LNCAP (cell line): ENCODE measurements at regions not wholly inside any gene's neighbourhood (a gene's known extent, or its start where the extent isn't known, plus 50 kb on each side); places are given as distances from the start of the nearest gene placed in this dataset.

Experiments
- TF ChIP-seq, protein P1 (sequence below): fragments of 450-650 bp; IDR thresholded peaks from 2 replicates; pipeline ENCODE4 v1.5.1; 2017; ENCODE audit warnings: mild to moderate bottlenecking

DNA sequence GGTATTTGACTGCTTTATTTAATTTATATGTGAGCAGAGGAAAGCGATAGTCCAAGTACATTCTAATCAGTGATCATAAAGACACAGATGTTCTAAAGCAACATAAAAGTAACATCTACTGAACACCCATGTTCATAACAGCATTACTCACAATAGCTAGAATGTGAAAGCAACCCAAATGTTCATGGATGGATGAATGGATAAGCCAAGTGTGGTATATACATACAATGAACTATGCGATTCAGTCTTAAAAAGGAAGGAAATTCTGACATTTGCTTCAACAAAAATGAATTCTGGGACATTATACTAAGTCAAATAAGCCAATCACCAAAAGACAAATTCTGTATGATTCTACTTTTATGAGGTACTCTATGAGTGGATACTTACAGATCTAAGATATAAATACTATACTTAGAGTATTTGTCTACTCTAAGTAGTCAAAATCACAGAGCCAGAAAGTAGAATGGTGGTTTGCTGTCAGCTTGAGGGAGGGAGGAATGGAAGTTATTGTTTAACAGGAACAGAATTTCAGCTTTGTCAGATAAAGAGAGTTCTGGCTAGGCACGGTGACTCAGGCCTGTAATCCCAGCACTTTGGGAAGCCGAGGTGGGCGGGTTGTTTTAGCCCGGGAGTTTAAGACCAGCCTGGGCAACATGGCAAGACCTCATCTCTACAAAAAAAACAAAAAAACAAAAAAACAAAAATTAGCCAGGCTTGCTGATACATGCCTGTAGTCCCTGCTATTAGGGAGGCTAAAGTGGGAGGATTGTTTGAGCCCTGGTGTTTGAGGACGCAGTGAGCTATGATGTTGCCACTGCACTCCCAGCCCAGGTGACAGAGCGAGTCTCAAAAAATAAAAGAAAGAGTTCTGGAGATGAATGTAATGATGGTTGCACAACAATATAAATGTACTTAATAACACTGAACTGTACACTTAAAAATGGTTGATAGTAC lies 79.7 kb upstream of the ARHGAP29 start:
- TF ChIP-seq, protein P1, sequence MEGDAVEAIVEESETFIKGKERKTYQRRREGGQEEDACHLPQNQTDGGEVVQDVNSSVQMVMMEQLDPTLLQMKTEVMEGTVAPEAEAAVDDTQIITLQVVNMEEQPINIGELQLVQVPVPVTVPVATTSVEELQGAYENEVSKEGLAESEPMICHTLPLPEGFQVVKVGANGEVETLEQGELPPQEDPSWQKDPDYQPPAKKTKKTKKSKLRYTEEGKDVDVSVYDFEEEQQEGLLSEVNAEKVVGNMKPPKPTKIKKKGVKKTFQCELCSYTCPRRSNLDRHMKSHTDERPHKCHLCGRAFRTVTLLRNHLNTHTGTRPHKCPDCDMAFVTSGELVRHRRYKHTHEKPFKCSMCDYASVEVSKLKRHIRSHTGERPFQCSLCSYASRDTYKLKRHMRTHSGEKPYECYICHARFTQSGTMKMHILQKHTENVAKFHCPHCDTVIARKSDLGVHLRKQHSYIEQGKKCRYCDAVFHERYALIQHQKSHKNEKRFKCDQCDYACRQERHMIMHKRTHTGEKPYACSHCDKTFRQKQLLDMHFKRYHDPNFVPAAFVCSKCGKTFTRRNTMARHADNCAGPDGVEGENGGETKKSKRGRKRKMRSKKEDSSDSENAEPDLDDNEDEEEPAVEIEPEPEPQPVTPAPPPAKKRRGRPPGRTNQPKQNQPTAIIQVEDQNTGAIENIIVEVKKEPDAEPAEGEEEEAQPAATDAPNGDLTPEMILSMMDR = no peak

DNA sequence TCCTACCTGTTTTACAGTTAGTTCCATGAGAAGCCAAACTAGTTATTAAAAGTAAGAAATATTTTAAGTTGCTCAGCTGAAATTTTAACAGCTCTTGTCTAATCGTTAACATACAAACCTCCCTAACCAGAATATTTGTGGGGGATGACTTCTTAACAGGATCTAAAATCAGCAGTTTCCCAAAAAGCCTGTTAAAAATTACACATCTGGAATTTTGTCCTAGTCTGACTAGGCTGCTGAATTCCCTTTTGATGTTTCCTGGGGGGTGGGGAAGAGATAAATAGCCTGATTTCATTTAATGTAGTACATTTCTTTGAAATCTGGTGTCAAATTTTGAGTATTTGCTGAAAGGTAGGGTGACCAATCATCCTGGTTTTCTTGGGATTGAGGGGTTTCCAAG lies 78.8 kb upstream of the ARHGAP29 start:
- TF ChIP-seq, protein P1 = no peak

DNA sequence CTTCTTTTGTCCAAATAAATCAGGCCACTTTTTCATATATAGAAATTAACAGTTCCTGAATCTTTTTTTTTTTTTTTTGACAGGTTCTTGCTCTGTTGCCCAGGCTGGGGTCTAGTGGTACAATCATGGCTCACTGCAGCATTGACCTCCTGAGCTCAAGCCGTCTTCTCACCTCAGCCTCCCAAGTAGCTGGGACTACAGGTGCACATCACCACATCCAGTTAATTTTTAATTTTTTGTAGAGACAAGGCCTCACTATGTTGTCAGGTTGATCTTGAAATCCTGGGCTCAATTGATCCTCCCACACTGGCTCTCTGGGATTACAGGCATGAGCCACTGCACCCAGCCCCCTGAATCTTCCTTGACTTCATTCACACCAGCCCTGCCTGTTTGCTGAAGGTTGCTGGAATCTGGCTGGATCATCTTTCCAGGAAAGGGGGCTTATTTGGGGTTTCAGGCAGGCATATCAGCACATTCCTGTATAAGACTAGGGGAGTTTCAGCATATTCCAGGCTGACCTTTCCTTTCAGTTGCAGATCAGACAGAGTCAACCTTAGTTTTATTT lies 78.2 kb upstream of the ARHGAP29 start:
- TF ChIP-seq, protein P1 = no peak

DNA sequence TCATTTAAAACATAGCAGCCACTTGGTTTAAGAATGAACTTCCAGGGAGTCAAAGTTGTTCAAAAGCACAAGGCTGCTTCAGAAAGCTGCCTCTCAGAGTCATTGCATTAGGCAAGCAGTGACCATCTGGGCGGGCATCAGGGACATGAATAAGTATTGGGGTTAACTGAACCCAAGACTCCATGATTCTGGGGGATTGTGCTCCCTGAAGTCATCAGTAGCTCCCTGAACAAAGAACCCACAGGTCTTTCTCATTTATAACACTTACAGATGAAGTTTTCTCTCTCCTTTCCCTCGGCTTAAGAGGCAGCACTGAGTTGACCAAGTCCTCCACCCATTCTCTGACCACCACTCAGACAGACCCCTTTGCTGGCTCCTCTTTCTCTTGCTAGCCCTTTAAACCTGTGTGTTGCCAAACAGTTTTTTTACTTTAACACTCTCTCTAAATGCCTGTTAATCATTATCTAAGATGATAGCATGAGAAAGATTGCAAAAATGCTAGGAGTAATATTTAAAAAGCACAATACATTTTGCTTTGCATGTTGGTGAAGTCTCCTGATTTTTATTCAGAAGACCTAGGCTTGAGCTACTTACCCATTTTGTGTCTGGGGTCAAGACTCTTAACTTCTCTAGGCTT lies 77.0 kb upstream of the ARHGAP29 start:
- TF ChIP-seq, protein P1 = no peak

DNA sequence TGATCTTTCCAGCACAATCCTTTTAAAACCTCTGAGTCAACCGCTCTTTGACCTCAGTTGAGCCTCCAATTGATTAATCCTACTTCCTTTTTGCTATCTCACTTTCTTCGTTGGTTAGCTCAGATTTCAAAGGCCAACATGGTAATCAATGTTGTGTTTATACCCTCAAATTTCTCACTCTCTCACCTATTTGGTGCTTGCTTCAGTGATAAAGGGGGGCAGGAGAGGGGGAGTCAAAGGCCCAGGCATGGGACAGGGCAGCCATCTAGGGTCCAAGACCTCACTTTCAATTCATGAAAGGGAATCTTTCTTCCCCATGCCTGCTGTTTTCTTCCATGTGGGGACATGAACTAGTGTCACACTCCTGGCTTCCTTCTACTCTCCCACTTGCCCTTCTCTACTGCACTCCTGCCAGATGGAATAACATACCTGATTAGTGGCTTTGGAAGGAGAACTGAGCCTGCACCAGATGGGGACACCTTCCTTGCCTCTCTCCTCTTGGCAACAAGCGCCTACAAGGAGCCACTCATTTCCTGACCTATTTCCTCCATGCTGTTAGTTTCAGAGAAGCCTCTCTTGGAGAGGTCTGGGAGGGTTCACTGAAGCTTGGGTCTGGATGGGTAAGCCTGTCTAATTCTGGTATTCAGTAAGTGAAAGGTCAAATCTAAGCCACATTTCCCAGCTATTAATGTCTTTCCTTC lies 73.3 kb upstream of the ARHGAP29 start:
- TF ChIP-seq, protein P1 = no peak

DNA sequence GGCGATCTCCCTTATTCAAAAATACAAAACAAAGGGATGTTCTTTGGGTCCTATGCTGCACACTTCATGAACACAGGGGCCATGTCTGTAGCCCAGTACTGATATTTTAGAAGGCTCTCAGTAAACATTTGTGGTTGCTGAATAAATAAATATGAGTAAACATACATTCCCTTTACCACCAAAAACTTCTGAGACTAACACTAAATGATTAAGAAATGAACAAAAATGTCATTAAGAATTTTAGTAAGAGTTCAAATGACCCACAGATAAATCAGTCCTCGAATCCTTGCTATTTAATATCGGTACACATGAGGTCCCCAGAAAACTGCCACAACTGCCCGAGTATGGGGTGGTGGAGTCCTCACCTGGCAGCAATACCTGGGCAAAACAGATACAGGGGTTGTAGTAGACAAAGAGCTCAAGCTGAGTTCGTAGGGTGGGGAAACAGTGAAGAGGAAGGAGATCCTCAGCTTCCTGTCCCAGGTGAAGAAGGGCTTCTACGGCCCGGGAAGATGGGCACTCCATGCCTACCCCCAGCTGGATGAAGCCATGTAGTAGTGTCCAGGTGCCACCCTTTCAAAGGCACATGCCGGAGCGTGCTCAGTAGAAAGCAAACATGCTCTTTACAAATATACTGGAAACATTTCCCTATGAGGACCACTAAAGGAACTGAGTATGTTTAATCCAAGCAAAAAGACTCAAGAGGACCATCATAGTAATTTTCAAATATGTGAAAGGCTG lies 72.6 kb upstream of the ARHGAP29 start:
- TF ChIP-seq, protein P1 = no peak

DNA sequence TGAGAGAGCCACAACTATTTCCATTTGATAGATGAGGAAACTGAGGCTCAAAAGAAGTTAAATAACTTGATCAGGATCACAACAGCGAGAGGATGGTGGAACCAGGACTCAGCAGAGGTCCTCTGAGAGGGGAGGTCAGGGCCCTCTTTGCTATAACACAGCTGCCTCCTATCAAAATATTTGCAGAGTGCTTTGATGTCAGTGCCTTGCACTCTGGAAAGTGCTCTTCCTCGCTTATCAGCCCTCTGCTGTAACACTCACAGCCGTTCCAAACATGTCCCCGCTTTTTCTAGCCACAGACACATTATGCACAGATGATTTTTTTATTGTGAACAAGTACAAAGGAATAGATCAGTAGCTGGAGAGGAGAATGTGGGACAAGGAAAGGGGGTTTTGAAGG lies 71.8 kb upstream of the ARHGAP29 start:
- TF ChIP-seq, protein P1 = no peak
